Mesenchymal stem cell (in vitro differentiated cells and primary cell): ENCODE measurements at regions not wholly inside any gene's neighbourhood (a gene's known extent, or its start where the extent isn't known, plus 50 kb on each side); places are given as distances from the start of the nearest gene placed in this dataset.
A peak's percentile ranks its signal among the peaks of the same experiment; 100 is the strongest.

ENCODE experiments used
- DNase-seq: peaks from one replicate; pipeline ENCODE4 v3.0.0-alpha.2; 2013
- H2AFZ ChIP-seq: one replicate; pipeline ENCODE4 v1.6.1; 2013; ENCODE audit warnings: low read depth, mild to moderate bottlenecking, control low read depth, inconsistent platforms, low read length, moderate library complexity
- H2AK5ac ChIP-seq: 2 replicates; pipeline ENCODE4 v1.6.1; 2013; ENCODE audit warnings: low read length, moderate library complexity, mild to moderate bottlenecking, inconsistent platforms; ENCODE audit not compliant: severe bottlenecking
- H2BK120ac ChIP-seq: one replicate; pipeline ENCODE4 v1.6.1; 2013; ENCODE audit warnings: low read depth, mild to moderate bottlenecking, inconsistent platforms, low read length, moderate library complexity
- H2BK12ac ChIP-seq, 2 experiments: one replicate each; pipeline ENCODE4 v1.6.1; 2013; ENCODE audit warnings: inconsistent platforms in 2 of 2, low read length in 2 of 2, mild to moderate bottlenecking in 2 of 2, moderate library complexity in 2 of 2, control low read depth in 1 of 2
- H2BK15ac ChIP-seq: one replicate; pipeline ENCODE4 v1.6.1; 2013; ENCODE audit warnings: mild to moderate bottlenecking, low read depth, inconsistent platforms; ENCODE audit not compliant: poor library complexity, severe bottlenecking
- H2BK5ac ChIP-seq: 2 replicates; pipeline ENCODE4 v1.6.1; 2013; ENCODE audit warnings: low read depth, mild to moderate bottlenecking, low read length, control low read depth, inconsistent platforms; ENCODE audit not compliant: poor library complexity, severe bottlenecking
- H3K14ac ChIP-seq, 2 experiments: one replicate each; pipeline ENCODE4 v1.6.1; 2013; ENCODE audit warnings: inconsistent platforms in 2 of 2, low read length in 2 of 2, control low read depth in 1 of 2, mild to moderate bottlenecking in 1 of 2, moderate library complexity in 1 of 2
- H3K18ac ChIP-seq, 2 experiments: one replicate each; pipeline ENCODE4 v1.6.1; 2013; ENCODE audit warnings: inconsistent platforms in 2 of 2, low read length in 2 of 2, control low read depth in 1 of 2, low read depth in 1 of 2, mild to moderate bottlenecking in 1 of 2
- H3K23ac ChIP-seq, 2 experiments: one replicate each; pipeline ENCODE4 v1.6.1; 2013; ENCODE audit warnings: inconsistent platforms in 2 of 2, low read length in 2 of 2, mild to moderate bottlenecking in 2 of 2, moderate library complexity in 2 of 2, control low read depth in 1 of 2
- H3K27ac ChIP-seq: 2 replicates; pipeline ENCODE4 v1.5.1; 2013; ENCODE audit warnings: mild to moderate bottlenecking, moderate library complexity, low read length, control low read depth, inconsistent platforms; ENCODE audit not compliant: poor library complexity, severe bottlenecking
- H3K27me3 ChIP-seq, 2 experiments: 2 replicates each; pipeline versions ENCODE4 v1.6.1 to v1.7.0; 2013; ENCODE audit warnings: low read length in 2 of 2, mild to moderate bottlenecking in 2 of 2, moderate library complexity in 2 of 2, control low read depth in 1 of 2, inconsistent platforms in 1 of 2; ENCODE audit not compliant: control insufficient read depth in 1 of 2, insufficient read depth in 1 of 2
- H3K36me3 ChIP-seq, 2 experiments: 2 replicates each; pipeline versions ENCODE4 v1.6.1 to v1.7.0; 2013; ENCODE audit warnings: low read length in 2 of 2, control low read depth in 1 of 2, inconsistent platforms in 1 of 2, low read depth in 1 of 2, mild to moderate bottlenecking in 1 of 2; ENCODE audit not compliant: insufficient read depth in 2 of 2, control insufficient read depth in 1 of 2
- H3K4ac ChIP-seq, 2 experiments: one replicate each; pipeline ENCODE4 v1.6.1; 2013; ENCODE audit warnings: inconsistent platforms in 2 of 2, low read length in 2 of 2, mild to moderate bottlenecking in 2 of 2, moderate library complexity in 2 of 2, control low read depth in 1 of 2, low read depth in 1 of 2
- H3K4me1 ChIP-seq: 2 replicates; pipeline ENCODE4 v1.6.1; 2013; ENCODE audit warnings: low read depth, low read length, control low read depth; ENCODE audit not compliant: control insufficient read depth, insufficient read depth
- H3K4me2 ChIP-seq: 2 replicates; pipeline ENCODE4 v1.6.1; 2013; ENCODE audit warnings: low read length, mild to moderate bottlenecking, inconsistent platforms; ENCODE audit not compliant: poor library complexity, severe bottlenecking
- H3K4me3 ChIP-seq, 2 experiments: 2 replicates each; pipeline versions ENCODE4 v1.5.1 to v1.7.0; 2013; ENCODE audit warnings: low read length in 2 of 2, mild to moderate bottlenecking in 2 of 2, control low read depth in 1 of 2, low read depth in 1 of 2; ENCODE audit not compliant: insufficient read depth in 1 of 2
- H3K79me1 ChIP-seq: replicated peaks from 2 replicates; pipeline ENCODE4 v1.6.1; 2013; ENCODE audit warnings: mild to moderate bottlenecking, control low read depth, low read length, inconsistent platforms; ENCODE audit not compliant: poor library complexity, severe bottlenecking
- H3K9ac ChIP-seq: 2 replicates; pipeline ENCODE4 v1.7.0; 2013; ENCODE audit warnings: mild to moderate bottlenecking, low read length, moderate library complexity
- H3K9me3 ChIP-seq: 2 replicates; pipeline ENCODE4 v1.7.0; 2013; ENCODE audit warnings: mild to moderate bottlenecking, low read length; ENCODE audit not compliant: control insufficient read depth
- H4K8ac ChIP-seq: one replicate; pipeline ENCODE4 v1.6.1; 2013; ENCODE audit warnings: inconsistent platforms, mild to moderate bottlenecking, low read length, moderate library complexity
- H4K91ac ChIP-seq: one replicate; pipeline ENCODE4 v1.6.1; 2013; ENCODE audit warnings: mild to moderate bottlenecking, low read length, inconsistent platforms
- WGBS: methylation state at CpG from one replicate; pipeline ENCODE4 v1.1.7; 2013; ENCODE audit warnings: mixed read lengths; 5-methylcytosine and 5-hydroxymethylcytosine counted together

GRCh38 chr11:25453471-25453870, 878.5 kb upstream of the ANO3 start:
- no peak overlapping the region for H2AK5ac ChIP-seq
- H2BK15ac ChIP-seq = no peak overlapping the region
- H3K4me3 ChIP-seq = no peak overlapping the region
- H3K9ac ChIP-seq = no peak overlapping the region
- no peak overlapping the region for H3K14ac ChIP-seq
- no peak overlapping the region for H2BK5ac ChIP-seq
- no peak overlapping the region for H2BK12ac ChIP-seq
- peaks cover 4% of the 10 kb centered on the region for H3K9me3 ChIP-seq
- no peaks in the 10 kb centered on the region for H3K27me3 ChIP-seq
- no peaks in the 10 kb centered on the region for H3K36me3 ChIP-seq
- no peak overlapping the region for H3K27ac ChIP-seq
- no peak for DNase-seq
- no peak overlapping the region for H3K4me2 ChIP-seq
- no peak overlapping the region for H2BK120ac ChIP-seq
- H4K8ac ChIP-seq = no peak overlapping the region
- H4K91ac ChIP-seq = no peak overlapping the region
- no peaks in the 10 kb centered on the region for H3K79me1 ChIP-seq
- no peak overlapping the region for H3K23ac ChIP-seq
- H3K18ac ChIP-seq = no peak overlapping the region
- H3K4ac ChIP-seq = no peak overlapping the region
- H3K4me1 ChIP-seq = no peaks in the 10 kb centered on the region
- 98% methylated on average over 8 of the region's 8 CpGs for WGBS
- H2AFZ ChIP-seq = no peak overlapping the region

GRCh38 chr11:25456211-25456610, 875.7 kb upstream of the ANO3 start:
- Histone ChIP-seq H2AFZ (no peak overlapping the region), H3K18ac (no peak overlapping the region), H2BK5ac (no peak overlapping the region), H2BK12ac (no peak overlapping the region), H2BK120ac (no peak overlapping the region), H3K9me3 (peaks cover 4% of the 10 kb centered on the region), H3K23ac (no peak overlapping the region), H3K14ac (no peak overlapping the region), H2AK5ac (no peak overlapping the region), H3K27ac (no peak overlapping the region), H3K27me3 (no peaks in the 10 kb centered on the region), H3K36me3 (no peaks in the 10 kb centered on the region), H3K4me1 (no peaks in the 10 kb centered on the region), H3K79me1 (no peaks in the 10 kb centered on the region), H2BK15ac (no peak overlapping the region), H3K9ac (no peak overlapping the region), H4K8ac (no peak overlapping the region), H3K4me3 (no peak overlapping the region), H3K4ac (no peak overlapping the region), H3K4me2 (no peak overlapping the region), H4K91ac (no peak overlapping the region)
- no CpG with 5 or more reads among the region's 1 CpG for WGBS
- DNase-seq = no peak

- Histone ChIP-seq H2AK5ac (no peak overlapping the region), H3K27me3 (no peaks in the 10 kb centered on the region), H3K23ac (no peak overlapping the region), H2BK12ac (no peak overlapping the region), H3K18ac (no peak overlapping the region), H3K79me1 (no peaks in the 10 kb centered on the region), H2BK120ac (no peak overlapping the region), H4K8ac (no peak overlapping the region), H3K27ac (no peak overlapping the region), H3K14ac (no peak overlapping the region), H3K4me1 (no peaks in the 10 kb centered on the region), H2BK15ac (no peak overlapping the region), H3K9me3 (no peaks in the 10 kb centered on the region), H3K9ac (no peak overlapping the region), H3K4me2 (no peak overlapping the region), H2AFZ (no peak overlapping the region), H3K4me3 (no peak overlapping the region), H4K91ac (no peak overlapping the region), H2BK5ac (no peak overlapping the region), H3K36me3 (no peaks in the 10 kb centered on the region), H3K4ac (no peak overlapping the region)
- DNase-seq = no peak
- WGBS = 75% methylated on average over 1 of the region's 5 CpGs
Measured at GRCh38 chr11:25483915-25484635, 847.9 kb upstream of the ANO3 start.

GRCh38 chr11:25485315-25485714, 846.6 kb upstream of the ANO3 start:
- Histone ChIP-seq H3K23ac (no peak overlapping the region), H2AK5ac (no peak overlapping the region), H2BK120ac (no peak overlapping the region), H3K79me1 (no peaks in the 10 kb centered on the region), H4K91ac (no peak overlapping the region), H2BK5ac (no peak overlapping the region), H3K4me3 (no peak overlapping the region), H3K4ac (no peak overlapping the region), H3K18ac (no peak overlapping the region), H3K4me2 (no peak overlapping the region), H3K4me1 (no peaks in the 10 kb centered on the region), H3K27ac (no peak overlapping the region), H3K27me3 (no peaks in the 10 kb centered on the region), H3K36me3 (no peaks in the 10 kb centered on the region), H2BK12ac (no peak overlapping the region), H3K14ac (no peak overlapping the region), H3K9ac (no peak overlapping the region), H4K8ac (no peak overlapping the region), H2AFZ (no peak overlapping the region), H3K9me3 (no peaks in the 10 kb centered on the region), H2BK15ac (no peak overlapping the region)
- WGBS = 17% methylated on average over 1 of the region's 2 CpGs
- peak; percentile 2 for DNase-seq
